Tibial nerve (tissue), 3 donors: ENCODE measurements at regions not wholly inside any gene's neighbourhood (a gene's known extent, or its start where the extent isn't known, plus 50 kb on each side); places are given as distances from the start of the nearest gene placed in this dataset.

Experiments used
- POLR2A ChIP-seq, 2 donors: fragments of 450-650 bp; IDR thresholded peaks; one replicate each; pipeline ENCODE4 v1.6.1; 2017; ENCODE audit warnings: antibody characterized with exemption in 2 of 2, mild to moderate bottlenecking in 2 of 2, moderate library complexity in 2 of 2
- TF ChIP-seq, protein P1 (sequence below), 5 experiments: fragments of 200-600 bp in 3 of 5; fragments of 450-650 bp in 2 of 5; sonication (generic) in 3 of 5; IDR thresholded peaks; one replicate each; pipeline ENCODE4 v1.5.1; 2016 to 2019; ENCODE audit warnings: antibody characterized with exemption in 5 of 5, mild to moderate bottlenecking in 3 of 5, moderate library complexity in 2 of 5

DNA sequence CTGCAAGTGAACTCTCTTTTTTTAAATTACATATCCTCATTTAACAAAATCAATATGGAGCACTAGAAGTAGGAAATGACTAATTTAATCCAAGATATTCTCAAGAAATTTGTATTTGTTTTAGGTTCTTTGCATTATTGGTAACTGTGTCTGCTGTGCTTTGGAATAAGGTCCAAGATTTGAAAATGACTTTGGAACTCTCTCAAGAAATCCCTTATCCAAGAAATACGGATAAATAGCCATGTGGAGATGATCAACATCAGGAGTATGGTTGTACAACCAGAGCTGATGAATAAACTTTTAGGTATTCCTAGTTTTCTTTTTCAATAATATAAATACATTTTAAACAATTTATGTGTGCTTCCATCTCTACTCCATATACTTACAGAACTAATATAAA lies 279.9 kb upstream of the SEMA3C start:
- TF ChIP-seq, protein P1, sequence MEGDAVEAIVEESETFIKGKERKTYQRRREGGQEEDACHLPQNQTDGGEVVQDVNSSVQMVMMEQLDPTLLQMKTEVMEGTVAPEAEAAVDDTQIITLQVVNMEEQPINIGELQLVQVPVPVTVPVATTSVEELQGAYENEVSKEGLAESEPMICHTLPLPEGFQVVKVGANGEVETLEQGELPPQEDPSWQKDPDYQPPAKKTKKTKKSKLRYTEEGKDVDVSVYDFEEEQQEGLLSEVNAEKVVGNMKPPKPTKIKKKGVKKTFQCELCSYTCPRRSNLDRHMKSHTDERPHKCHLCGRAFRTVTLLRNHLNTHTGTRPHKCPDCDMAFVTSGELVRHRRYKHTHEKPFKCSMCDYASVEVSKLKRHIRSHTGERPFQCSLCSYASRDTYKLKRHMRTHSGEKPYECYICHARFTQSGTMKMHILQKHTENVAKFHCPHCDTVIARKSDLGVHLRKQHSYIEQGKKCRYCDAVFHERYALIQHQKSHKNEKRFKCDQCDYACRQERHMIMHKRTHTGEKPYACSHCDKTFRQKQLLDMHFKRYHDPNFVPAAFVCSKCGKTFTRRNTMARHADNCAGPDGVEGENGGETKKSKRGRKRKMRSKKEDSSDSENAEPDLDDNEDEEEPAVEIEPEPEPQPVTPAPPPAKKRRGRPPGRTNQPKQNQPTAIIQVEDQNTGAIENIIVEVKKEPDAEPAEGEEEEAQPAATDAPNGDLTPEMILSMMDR (IDR thresholded peaks at IDR 0.05): no peak
- TF ChIP-seq POLR2A (IDR thresholded peaks at IDR 0.05): no peak
